ENCODE measurements at regions not wholly inside any gene's neighbourhood (a gene's known extent, or its start where the extent isn't known, plus 50 kb on each side); places are given as distances from the start of the nearest gene placed in this dataset.

DNA sequence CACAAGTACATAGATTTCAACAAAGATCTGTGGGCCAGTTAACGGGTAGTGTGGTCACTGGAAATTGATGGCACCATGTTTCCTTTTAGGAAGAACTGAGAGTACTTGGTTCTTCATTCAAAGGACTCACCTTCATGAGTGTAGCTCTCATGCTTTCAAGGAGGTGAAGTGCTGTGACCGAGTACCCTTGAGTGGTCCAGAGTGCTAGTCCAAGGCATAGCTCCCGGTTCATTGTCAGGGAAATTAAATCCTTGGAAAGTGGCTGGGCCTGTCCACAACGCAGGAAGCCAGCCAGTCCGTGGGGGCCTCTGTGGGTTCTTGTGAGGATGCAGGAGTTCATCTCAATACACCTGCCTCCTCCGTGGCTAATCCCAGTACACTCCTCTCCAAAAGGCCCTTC is 295.1 kb downstream of the GALR1 start (continued):
- TF ChIP-seq, protein P1, sequence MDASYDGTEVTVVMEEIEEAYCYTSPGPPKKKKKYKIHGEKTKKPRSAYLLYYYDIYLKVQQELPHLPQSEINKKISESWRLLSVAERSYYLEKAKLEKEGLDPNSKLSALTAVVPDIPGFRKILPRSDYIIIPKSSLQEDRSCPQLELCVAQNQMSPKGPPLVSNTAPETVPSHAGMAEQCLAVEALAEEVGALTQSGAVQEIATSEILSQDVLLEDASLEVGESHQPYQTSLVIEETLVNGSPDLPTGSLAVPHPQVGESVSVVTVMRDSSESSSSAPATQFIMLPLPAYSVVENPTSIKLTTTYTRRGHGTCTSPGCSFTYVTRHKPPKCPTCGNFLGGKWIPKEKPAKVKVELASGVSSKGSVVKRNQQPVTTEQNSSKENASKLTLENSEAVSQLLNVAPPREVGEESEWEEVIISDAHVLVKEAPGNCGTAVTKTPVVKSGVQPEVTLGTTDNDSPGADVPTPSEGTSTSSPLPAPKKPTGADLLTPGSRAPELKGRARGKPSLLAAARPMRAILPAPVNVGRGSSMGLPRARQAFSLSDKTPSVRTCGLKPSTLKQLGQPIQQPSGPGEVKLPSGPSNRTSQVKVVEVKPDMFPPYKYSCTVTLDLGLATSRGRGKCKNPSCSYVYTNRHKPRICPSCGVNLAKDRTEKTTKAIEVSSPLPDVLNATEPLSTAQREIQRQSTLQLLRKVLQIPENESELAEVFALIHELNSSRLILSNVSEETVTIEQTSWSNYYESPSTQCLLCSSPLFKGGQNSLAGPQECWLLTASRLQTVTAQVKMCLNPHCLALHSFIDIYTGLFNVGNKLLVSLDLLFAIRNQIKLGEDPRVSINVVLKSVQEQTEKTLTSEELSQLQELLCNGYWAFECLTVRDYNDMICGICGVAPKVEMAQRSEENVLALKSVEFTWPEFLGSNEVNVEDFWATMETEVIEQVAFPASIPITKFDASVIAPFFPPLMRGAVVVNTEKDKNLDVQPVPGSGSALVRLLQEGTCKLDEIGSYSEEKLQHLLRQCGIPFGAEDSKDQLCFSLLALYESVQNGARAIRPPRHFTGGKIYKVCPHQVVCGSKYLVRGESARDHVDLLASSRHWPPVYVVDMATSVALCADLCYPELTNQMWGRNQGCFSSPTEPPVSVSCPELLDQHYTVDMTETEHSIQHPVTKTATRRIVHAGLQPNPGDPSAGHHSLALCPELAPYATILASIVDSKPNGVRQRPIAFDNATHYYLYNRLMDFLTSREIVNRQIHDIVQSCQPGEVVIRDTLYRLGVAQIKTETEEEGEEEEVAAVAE (CRISPR knock-in tag; IDR thresholded peaks at IDR 0.05; ENCODE audit: borderline replicate concordance), result no peak

DNA sequence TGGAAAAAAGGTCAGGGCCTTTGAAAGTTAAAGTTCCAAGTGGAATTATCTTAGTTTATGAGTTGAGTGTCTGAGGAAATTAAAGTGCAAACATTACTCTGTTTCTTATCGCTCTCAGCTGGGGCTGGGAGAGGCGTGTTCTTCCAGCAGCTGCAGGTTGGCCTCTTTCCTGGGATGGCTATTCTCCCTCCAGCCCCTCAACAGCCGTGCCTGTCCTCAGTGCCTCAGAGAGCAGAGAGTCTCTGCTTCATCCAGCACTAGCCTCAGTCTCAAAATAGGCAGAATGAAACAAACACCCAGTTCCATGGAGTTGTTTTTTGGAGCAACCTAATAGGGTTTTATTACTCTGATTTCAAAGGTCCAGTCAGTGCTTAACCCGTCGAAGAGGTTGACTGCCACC is 298.1 kb downstream of the GALR1 start:
- ATAC-seq (no peak), DNase-seq (ENCODE audit: low spot score) (no peak), FAIRE-seq (no peak)
- POLR2A ChIA-PET, result no interaction called here
- Histone ChIP-seq H3K4me3 (replicated peaks in 1 of 3; ENCODE audit: insufficient read depth in 1 of 3, low read depth in 2 of 3, low read length in 3 of 3) (no peak overlapping the region), H3K9me3 (ENCODE audit: low read length) (no peaks in the 10 kb centered on the region), H2AFZ (ENCODE audit: low read length) (no peak overlapping the region), H3K4me1 (ENCODE audit: insufficient read depth, low read length) (no peaks in the 10 kb centered on the region), H3K36me3 (replicated peaks in 1 of 2; ENCODE audit: control insufficient read depth in 1 of 2, insufficient read depth in 2 of 2, low read length in 2 of 2) (no peaks in the 10 kb centered on the region), H3K4me2 (ENCODE audit: low read depth, low read length) (no peak overlapping the region), H3K27me3 (ENCODE audit: control insufficient read depth in 1 of 2, insufficient read depth in 2 of 2, low read length in 2 of 2) (no peaks in the 10 kb centered on the region), H3K79me2 (ENCODE audit: insufficient read depth, low read length) (no peaks in the 10 kb centered on the region), H4K20me1 (ENCODE audit: insufficient read depth, low read length) (no peaks in the 10 kb centered on the region), H3K27ac (ENCODE audit: extremely low read length, insufficient read depth, low read length) (no peak overlapping the region), H3K9ac (ENCODE audit: insufficient read depth, low read depth, low read length) (no peak overlapping the region)
- no TSS peak for BruUV-seq (replicated peaks)
- intact Hi-C loops (cut with micrococcal nuclease; ENCODE audit: unreplicated experiment) (no loop called here), in situ Hi-C loops (cut with HindIII; ENCODE audit: extremely low pct_ligation_motif_present, low pct_unique_long_range_greater_than_20kb) (no loop called here)
- CTCF ChIA-PET (ENCODE audit: low intra/inter-chr PET ratio, low total read pairs), result no interaction called here
- 6% methylated on average over 5 of the region's 5 CpGs for whole genome bisulfite sequencing (ENCODE audit: low lambda C conversion rate)
- TF ChIP-seq CHD2 (IDR thresholded peaks at IDR 0.05; ENCODE audit: low read depth, low read length) (no peak), CREM (IDR thresholded peaks at IDR 0.05) (no peak), CREM (CRISPR knock-in tag; IDR thresholded peaks at IDR 0.05) (no peak), ZFP36 (IDR thresholded peaks at IDR 0.05; ENCODE audit: borderline replicate concordance, low read depth, low read length, partially characterized antibody) (no peak), KLF15 (CRISPR knock-in tag; IDR thresholded peaks at IDR 0.05; ENCODE audit: borderline replicate concordance) (no peak), TGIF2 (CRISPR knock-in tag; IDR thresholded peaks at IDR 0.05) (no peak), BCL6 (CRISPR knock-in tag; IDR thresholded peaks at IDR 0.05) (no peak), ZFP82 (CRISPR knock-in tag; IDR thresholded peaks at IDR 0.05; ENCODE audit: borderline replicate concordance) (no peak), ZNF558 (CRISPR knock-in tag; IDR thresholded peaks at IDR 0.05; ENCODE audit: borderline replicate concordance) (no peak)
- TF ChIP-seq, protein P2, sequence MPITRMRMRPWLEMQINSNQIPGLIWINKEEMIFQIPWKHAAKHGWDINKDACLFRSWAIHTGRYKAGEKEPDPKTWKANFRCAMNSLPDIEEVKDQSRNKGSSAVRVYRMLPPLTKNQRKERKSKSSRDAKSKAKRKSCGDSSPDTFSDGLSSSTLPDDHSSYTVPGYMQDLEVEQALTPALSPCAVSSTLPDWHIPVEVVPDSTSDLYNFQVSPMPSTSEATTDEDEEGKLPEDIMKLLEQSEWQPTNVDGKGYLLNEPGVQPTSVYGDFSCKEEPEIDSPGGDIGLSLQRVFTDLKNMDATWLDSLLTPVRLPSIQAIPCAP (CRISPR knock-in tag; IDR thresholded peaks at IDR 0.05; ENCODE audit: low read depth), result no peak
- TF ChIP-seq, protein P3, sequence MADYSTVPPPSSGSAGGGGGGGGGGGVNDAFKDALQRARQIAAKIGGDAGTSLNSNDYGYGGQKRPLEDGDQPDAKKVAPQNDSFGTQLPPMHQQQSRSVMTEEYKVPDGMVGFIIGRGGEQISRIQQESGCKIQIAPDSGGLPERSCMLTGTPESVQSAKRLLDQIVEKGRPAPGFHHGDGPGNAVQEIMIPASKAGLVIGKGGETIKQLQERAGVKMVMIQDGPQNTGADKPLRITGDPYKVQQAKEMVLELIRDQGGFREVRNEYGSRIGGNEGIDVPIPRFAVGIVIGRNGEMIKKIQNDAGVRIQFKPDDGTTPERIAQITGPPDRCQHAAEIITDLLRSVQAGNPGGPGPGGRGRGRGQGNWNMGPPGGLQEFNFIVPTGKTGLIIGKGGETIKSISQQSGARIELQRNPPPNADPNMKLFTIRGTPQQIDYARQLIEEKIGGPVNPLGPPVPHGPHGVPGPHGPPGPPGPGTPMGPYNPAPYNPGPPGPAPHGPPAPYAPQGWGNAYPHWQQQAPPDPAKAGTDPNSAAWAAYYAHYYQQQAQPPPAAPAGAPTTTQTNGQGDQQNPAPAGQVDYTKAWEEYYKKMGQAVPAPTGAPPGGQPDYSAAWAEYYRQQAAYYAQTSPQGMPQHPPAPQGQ (CRISPR knock-in tag; IDR thresholded peaks at IDR 0.05; ENCODE audit: borderline replicate concordance), result no peak
- TF ChIP-seq, protein P4, sequence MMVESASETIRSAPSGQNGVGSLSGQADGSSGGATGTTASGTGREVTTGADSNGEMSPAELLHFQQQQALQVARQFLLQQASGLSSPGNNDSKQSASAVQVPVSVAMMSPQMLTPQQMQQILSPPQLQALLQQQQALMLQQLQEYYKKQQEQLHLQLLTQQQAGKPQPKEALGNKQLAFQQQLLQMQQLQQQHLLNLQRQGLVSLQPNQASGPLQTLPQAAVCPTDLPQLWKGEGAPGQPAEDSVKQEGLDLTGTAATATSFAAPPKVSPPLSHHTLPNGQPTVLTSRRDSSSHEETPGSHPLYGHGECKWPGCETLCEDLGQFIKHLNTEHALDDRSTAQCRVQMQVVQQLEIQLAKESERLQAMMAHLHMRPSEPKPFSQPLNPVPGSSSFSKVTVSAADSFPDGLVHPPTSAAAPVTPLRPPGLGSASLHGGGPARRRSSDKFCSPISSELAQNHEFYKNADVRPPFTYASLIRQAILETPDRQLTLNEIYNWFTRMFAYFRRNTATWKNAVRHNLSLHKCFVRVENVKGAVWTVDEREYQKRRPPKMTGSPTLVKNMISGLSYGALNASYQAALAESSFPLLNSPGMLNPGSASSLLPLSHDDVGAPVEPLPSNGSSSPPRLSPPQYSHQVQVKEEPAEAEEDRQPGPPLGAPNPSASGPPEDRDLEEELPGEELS (CRISPR knock-in tag; IDR thresholded peaks at IDR 0.05), result no peak

Data from HepG2 (cell line).